ENCODE measurements at regions not wholly inside any gene's neighbourhood (a gene's known extent, or its start where the extent isn't known, plus 50 kb on each side); places are given as distances from the start of the nearest gene placed in this dataset.

GRCh38 chr21:38166173-38166535 is 90.6 kb upstream of the KCNJ15 start:
- no peaks in the 10 kb centered on the region for H3K27me3 ChIP-seq
- intact Hi-C loops (cut with DNase I) = no loop called here
- no peak overlapping the region for H3K27ac ChIP-seq
- 7 to 9% (median 8%) methylated on average over 7 of the region's 7 CpGs for WGBS, 3 donors
- no peaks in the 10 kb centered on the region for H3K9me3 ChIP-seq
- no peak overlapping the region for H3K4me3 ChIP-seq
- peaks cover 8% of the 10 kb centered on the region for H3K4me1 ChIP-seq (ENCODE audit: insufficient read depth)
- peak in 3 of 5 donors; percentile 34 to 59 (median 46) for DNase-seq
- H3K36me3 ChIP-seq = no peaks in the 10 kb centered on the region
- no peak for TF ChIP-seq CTCF (IDR thresholded peaks at IDR 0.05)
- no peak for TF ChIP-seq EP300 (IDR thresholded peaks at IDR 0.05)
- TF ChIP-seq POLR2A (IDR thresholded peaks at IDR 0.05) = no peak

GRCh38 chr21:38167345-38167744 is 89.4 kb upstream of the KCNJ15 start:
- intact Hi-C loops (cut with DNase I) = no loop called here

GRCh38 chr21:38170283-38170682 is 86.5 kb upstream of the KCNJ15 start:
- Histone ChIP-seq H3K36me3 (no peaks in the 10 kb centered on the region), H3K4me3 (no peak overlapping the region), H3K4me1 (ENCODE audit: insufficient read depth) (peaks cover 12% of the 10 kb centered on the region), H3K9me3 (no peaks in the 10 kb centered on the region), H3K27me3 (no peaks in the 10 kb centered on the region), H3K27ac (no peak overlapping the region)
- DNase-seq = no peak
- 54 to 71% (median 56%) methylated on average over 2 of the region's 2 CpGs for WGBS, 3 donors
- intact Hi-C loops (cut with DNase I) = no loop called here
- TF ChIP-seq POLR2A (IDR thresholded peaks at IDR 0.05) = no peak

More at GRCh38 chr21:38167345-38167744, 89.4 kb upstream of the KCNJ15 start:
- WGBS, 3 donors = 71 to 88% (median 81%) methylated on average over 3 of the region's 3 CpGs
- Histone ChIP-seq H3K9me3 (no peaks in the 10 kb centered on the region), H3K36me3 (no peaks in the 10 kb centered on the region), H3K4me3 (no peak overlapping the region), H3K27me3 (no peaks in the 10 kb centered on the region), H3K4me1 (ENCODE audit: insufficient read depth) (peaks cover 12% of the 10 kb centered on the region), H3K27ac (no peak overlapping the region)
- TF ChIP-seq POLR2A (IDR thresholded peaks at IDR 0.05) = no peak
- TF ChIP-seq CTCF (IDR thresholded peaks at IDR 0.05) = no peak
- TF ChIP-seq EP300 (IDR thresholded peaks at IDR 0.05) = no peak
- no peak for DNase-seq

- no peak for DNase-seq
- TF ChIP-seq CTCF (IDR thresholded peaks at IDR 0.05) (no peak), EP300 (IDR thresholded peaks at IDR 0.05) (no peak), POLR2A (IDR thresholded peaks at IDR 0.05) (no peak)
- Histone ChIP-seq H3K27ac (no peak overlapping the region), H3K9me3 (no peaks in the 10 kb centered on the region), H3K36me3 (no peaks in the 10 kb centered on the region), H3K4me3 (no peak overlapping the region), H3K27me3 (no peaks in the 10 kb centered on the region), H3K4me1 (ENCODE audit: insufficient read depth) (peaks cover 12% of the 10 kb centered on the region)
- intact Hi-C loops (cut with DNase I) = no loop called here
- 12 to 31% (median 12%) methylated on average over 8 of the region's 8 CpGs for WGBS, 3 donors
These were observed 85.8 kb upstream of the KCNJ15 start for GRCh38 chr21:38170704-38171682.

- no peak overlapping the region for H3K27ac ChIP-seq
- H3K27me3 ChIP-seq = no peaks in the 10 kb centered on the region
- H3K36me3 ChIP-seq = no peaks in the 10 kb centered on the region
- intact Hi-C loops (cut with DNase I) = no loop called here
- H3K4me1 ChIP-seq (ENCODE audit: insufficient read depth) = peaks cover 10% of the 10 kb centered on the region
- TF ChIP-seq POLR2A (IDR thresholded peaks at IDR 0.05) (no peak), EP300 (IDR thresholded peaks at IDR 0.05) (no peak), CTCF (IDR thresholded peaks at IDR 0.05) (no peak)
- 41 to 43% (median 42%) methylated on average over 12 of the region's 12 CpGs for WGBS, 3 donors
- DNase-seq = no peak
- no peaks in the 10 kb centered on the region for H3K9me3 ChIP-seq
- no peak overlapping the region for H3K4me3 ChIP-seq
These were observed 85.0 kb upstream of the KCNJ15 start for GRCh38 chr21:38171723-38172344.
